Coronary artery (tissue), 2 donors: ENCODE measurements at regions not wholly inside any gene's neighbourhood (a gene's known extent, or its start where the extent isn't known, plus 50 kb on each side); places are given as distances from the start of the nearest gene placed in this dataset.

Source experiments
- DNase-seq: peaks from one replicate; pipeline ENCODE4 v3.0.0-alpha.2; 2017; ENCODE audit warnings: low spot score
- H3K27ac ChIP-seq, 2 donors: fragments of 200-600 bp; sonication (generic); one replicate each; pipeline ENCODE4 v1.5.1; 2016 to 2019
- H3K4me3 ChIP-seq: fragments of 200-600 bp; sonication (generic); 2 replicates; pipeline ENCODE4 v1.5.1; 2016; ENCODE audit warnings: mild to moderate bottlenecking, moderate library complexity
- CTCF ChIP-seq: fragments of 200-600 bp; sonication (generic); IDR thresholded peaks from one replicate; pipeline ENCODE4 v1.5.1; 2019; ENCODE audit warnings: antibody characterized with exemption

- no peak for TF ChIP-seq CTCF
- H3K4me3 ChIP-seq, result no peak overlapping the region
- DNase-seq, result no peak
- H3K27ac ChIP-seq, result no peak overlapping the region
These were observed 224.8 kb downstream of the ENC1 start for GRCh38 chr5:74415695-74416102.

GRCh38 chr5:74414228-74414627 lies 226.3 kb downstream of the ENC1 start:
- no peak for DNase-seq
- Histone ChIP-seq H3K4me3 (no peak overlapping the region), H3K27ac (no peak overlapping the region)
- no peak for TF ChIP-seq CTCF

GRCh38 chr5:74413403-74414048 lies 227.0 kb downstream of the ENC1 start:
- TF ChIP-seq CTCF, result no peak
- no peak for DNase-seq
- no peak overlapping the region for H3K4me3 ChIP-seq
- H3K27ac ChIP-seq, result no peak overlapping the region

- no peak for DNase-seq
These were observed 228.5 kb downstream of the ENC1 start for GRCh38 chr5:74412066-74412465.

GRCh38 chr5:74409712-74410111 lies 230.8 kb downstream of the ENC1 start:
- H3K27ac ChIP-seq, result no peak overlapping the region
- no peak for DNase-seq
- H3K4me3 ChIP-seq, result no peak overlapping the region
- TF ChIP-seq CTCF, result no peak

More at GRCh38 chr5:74412066-74412465, 228.5 kb downstream of the ENC1 start:
- Histone ChIP-seq H3K27ac (no peak overlapping the region), H3K4me3 (no peak overlapping the region)
- TF ChIP-seq CTCF, result no peak

GRCh38 chr5:74409166-74409706 lies 231.3 kb downstream of the ENC1 start:
- Histone ChIP-seq H3K4me3 (no peak overlapping the region), H3K27ac (no peak overlapping the region)
- no peak for DNase-seq
- TF ChIP-seq CTCF, result no peak
